Peyer's patch (tissue), 4 donors: ENCODE measurements at regions not wholly inside any gene's neighbourhood (a gene's known extent, or its start where the extent isn't known, plus 50 kb on each side); places are given as distances from the start of the nearest gene placed in this dataset.

Experiments
- POLR2A ChIP-seq, 2 donors: fragments of 450-650 bp; IDR thresholded peaks; one replicate each; pipeline ENCODE4 v1.5.1; 2017; ENCODE audit warnings: antibody characterized with exemption in 2 of 2, mild to moderate bottlenecking in 2 of 2, moderate library complexity in 2 of 2
- TF ChIP-seq, protein P1 (sequence below), 6 experiments: fragments of 450-650 bp in 4 of 6; fragments of 200-600 bp in 2 of 6; sonication (generic) in 1 of 6; IDR thresholded peaks; one replicate each; pipeline ENCODE4 v1.5.1; 2017 to 2019; ENCODE audit warnings: antibody characterized with exemption in 6 of 6, mild to moderate bottlenecking in 3 of 6, moderate library complexity in 1 of 6

DNA sequence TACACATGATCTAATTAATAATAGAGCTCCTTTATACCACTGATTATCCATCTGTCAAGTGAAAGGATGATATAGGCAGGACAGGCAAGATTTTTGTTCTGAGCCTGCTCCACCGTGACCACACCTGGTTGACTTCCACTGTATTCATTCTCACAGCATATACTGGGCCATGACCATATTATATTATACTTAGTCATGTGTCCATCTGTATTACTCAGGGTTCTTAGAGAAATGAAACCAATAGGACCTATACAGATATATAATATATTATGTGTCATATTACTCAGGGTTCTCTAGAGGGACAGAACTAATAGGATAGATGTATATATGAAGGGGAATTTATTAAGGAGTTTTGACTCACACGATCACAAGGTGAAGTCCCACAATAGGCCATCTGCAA lies 675.1 kb downstream of the GRXCR1 start:
- TF ChIP-seq, protein P1, sequence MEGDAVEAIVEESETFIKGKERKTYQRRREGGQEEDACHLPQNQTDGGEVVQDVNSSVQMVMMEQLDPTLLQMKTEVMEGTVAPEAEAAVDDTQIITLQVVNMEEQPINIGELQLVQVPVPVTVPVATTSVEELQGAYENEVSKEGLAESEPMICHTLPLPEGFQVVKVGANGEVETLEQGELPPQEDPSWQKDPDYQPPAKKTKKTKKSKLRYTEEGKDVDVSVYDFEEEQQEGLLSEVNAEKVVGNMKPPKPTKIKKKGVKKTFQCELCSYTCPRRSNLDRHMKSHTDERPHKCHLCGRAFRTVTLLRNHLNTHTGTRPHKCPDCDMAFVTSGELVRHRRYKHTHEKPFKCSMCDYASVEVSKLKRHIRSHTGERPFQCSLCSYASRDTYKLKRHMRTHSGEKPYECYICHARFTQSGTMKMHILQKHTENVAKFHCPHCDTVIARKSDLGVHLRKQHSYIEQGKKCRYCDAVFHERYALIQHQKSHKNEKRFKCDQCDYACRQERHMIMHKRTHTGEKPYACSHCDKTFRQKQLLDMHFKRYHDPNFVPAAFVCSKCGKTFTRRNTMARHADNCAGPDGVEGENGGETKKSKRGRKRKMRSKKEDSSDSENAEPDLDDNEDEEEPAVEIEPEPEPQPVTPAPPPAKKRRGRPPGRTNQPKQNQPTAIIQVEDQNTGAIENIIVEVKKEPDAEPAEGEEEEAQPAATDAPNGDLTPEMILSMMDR (IDR thresholded peaks at IDR 0.05): no peak
- TF ChIP-seq POLR2A (IDR thresholded peaks at IDR 0.05): no peak
